MM.1S (cell line): ENCODE measurements at regions not wholly inside any gene's neighbourhood (a gene's known extent, or its start where the extent isn't known, plus 50 kb on each side); places are given as distances from the start of the nearest gene placed in this dataset.

Source experiments
- CTCF ChIP-seq: fragments of 300-600 bp; sonication (generic); IDR thresholded peaks from 2 replicates; pipeline ENCODE4 v1.5.1; 2016; ENCODE audit warnings: antibody characterized with exemption, low read length, mixed read lengths
- EZH2 ChIP-seq: fragments of 300-600 bp; sonication (generic); optimal IDR thresholded peaks from 2 replicates; pipeline ENCODE3; 2017; ENCODE audit warnings: low read depth, mild to moderate bottlenecking, antibody characterized with exemption, low read length, mixed read lengths
- EZH2phosphoT487 ChIP-seq: fragments of 300-600 bp; sonication (generic); IDR thresholded peaks from 2 replicates; pipeline ENCODE4 v1.6.1; 2018; ENCODE audit warnings: antibody characterized with exemption, low read length

GRCh38 chr4:38224850-38225249 lies 264.7 kb downstream of the PTTG2 start:
- TF ChIP-seq CTCF (no peak), EZH2phosphoT487 (no peak), EZH2 (no peak)
